GM12865 (cell line): ENCODE measurements at regions not wholly inside any gene's neighbourhood (a gene's known extent, or its start where the extent isn't known, plus 50 kb on each side); places are given as distances from the start of the nearest gene placed in this dataset.

Source experiments
- DNase-seq: peaks from one replicate; pipeline ENCODE4 v3.0.0; 2010; ENCODE audit warnings: low read depth
- H3K4me3 ChIP-seq: 2 replicates; pipeline ENCODE4 v1.5.1; 2011; ENCODE audit warnings: mild to moderate bottlenecking, low read depth, low read length, control low read depth
- CTCF ChIP-seq: IDR thresholded peaks from 2 replicates; pipeline ENCODE4 v1.5.1; 2011; ENCODE audit warnings: low read length, control low read depth, low read depth, inconsistent platforms; ENCODE audit not compliant: insufficient read depth; ENCODE audit errors: missing control alignments

DNA sequence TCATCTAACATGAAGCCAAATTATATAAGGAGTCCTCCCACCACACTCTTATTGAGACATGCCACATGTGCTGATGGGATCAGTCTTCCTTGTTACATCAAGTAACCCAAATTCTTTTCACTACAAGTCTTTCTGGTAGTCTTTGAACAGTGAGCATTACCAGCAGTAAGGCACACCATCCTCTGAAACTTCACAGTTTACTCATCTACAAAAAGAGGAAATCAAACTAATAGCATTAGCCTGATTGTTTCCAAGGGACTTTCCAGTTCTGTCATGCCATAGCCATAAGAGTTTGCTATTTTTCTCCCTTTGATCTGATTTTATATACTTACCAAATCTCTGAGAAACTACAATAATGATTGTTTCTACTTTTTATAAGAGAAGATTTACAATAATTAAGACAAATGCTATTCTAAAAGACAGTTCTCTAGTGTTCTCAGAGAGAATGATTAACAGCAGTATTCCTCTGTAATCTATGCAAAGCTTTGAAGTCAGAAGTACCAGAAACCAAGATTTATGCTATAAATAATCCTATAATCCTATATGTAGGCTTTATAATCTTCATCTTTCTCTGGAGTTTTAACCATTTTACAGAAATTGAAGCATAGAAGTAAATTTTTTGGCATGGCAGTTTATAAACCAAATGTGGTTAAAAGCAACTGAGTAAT is 166.2 kb upstream of the ACO1 start:
- H3K4me3 ChIP-seq = no peak overlapping the region
- no peak for TF ChIP-seq CTCF
- peak; percentile 70 for DNase-seq

GRCh38 chr9:32220750-32221149 is 163.7 kb upstream of the ACO1 start:
- no peak for TF ChIP-seq CTCF
- no peak for DNase-seq

DNA sequence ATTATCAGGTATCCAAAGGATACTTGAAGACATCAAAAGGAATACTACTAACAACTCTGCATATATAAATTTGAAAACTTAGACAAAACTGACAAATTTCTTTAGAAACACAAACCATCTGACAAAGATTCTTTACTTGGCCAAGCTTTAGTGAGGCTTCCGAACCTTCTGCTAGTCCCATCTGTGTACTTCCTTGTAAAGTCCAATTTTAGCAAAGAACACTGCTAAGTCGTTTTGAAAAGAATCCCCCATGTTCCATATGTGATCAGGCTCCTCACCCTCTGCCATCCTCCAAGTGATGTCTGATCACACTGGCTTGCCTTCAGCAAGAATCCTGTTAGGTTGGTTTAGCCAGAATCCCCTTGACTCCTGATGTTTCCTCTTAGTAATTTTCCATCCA is 150.0 kb upstream of the ACO1 start:
- no peak for DNase-seq
- no peak for TF ChIP-seq CTCF
- no peak overlapping the region for H3K4me3 ChIP-seq

More at GRCh38 chr9:32220750-32221149, 163.7 kb upstream of the ACO1 start:
- H3K4me3 ChIP-seq = no peak overlapping the region

DNA sequence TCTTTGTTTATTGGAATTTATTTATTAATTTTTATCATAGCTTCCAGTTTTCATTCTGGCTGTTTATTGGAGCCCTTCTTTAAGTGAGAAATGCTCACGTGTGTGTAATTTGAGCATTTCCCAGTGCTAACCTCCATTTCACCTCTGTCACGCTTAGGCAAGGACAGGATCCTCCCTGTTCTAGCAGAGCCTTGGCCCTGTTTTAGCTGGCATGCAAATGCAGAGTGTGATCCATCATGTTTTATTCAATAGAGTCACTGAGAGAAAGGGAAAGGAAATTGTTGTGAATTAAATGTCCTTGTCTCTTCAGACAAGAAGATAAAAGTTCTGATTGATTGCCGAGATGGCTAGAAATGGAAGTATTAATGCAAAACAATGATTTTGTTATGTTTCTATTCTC is 137.3 kb upstream of the ACO1 start:
- H3K4me3 ChIP-seq = no peak overlapping the region
- no peak for DNase-seq
- TF ChIP-seq CTCF = no peak

- TF ChIP-seq CTCF = no peak
- H3K4me3 ChIP-seq = no peak overlapping the region
- no peak for DNase-seq
Measured at GRCh38 chr9:32248189-32248712, 136.2 kb upstream of the ACO1 start.

- peak; percentile 64 for DNase-seq
- TF ChIP-seq CTCF = peak; percentile 70
- no peak overlapping the region for H3K4me3 ChIP-seq
Measured at GRCh38 chr9:32251539-32251938, 132.9 kb upstream of the ACO1 start.

- no peak for TF ChIP-seq CTCF
- no peak for DNase-seq
Measured at GRCh38 chr9:32253731-32254130, 130.7 kb upstream of the ACO1 start.

More at GRCh38 chr9:32253731-32254130, 130.7 kb upstream of the ACO1 start:
- H3K4me3 ChIP-seq = no peak overlapping the region
